GM12864 (cell line): ENCODE measurements at regions not wholly inside any gene's neighbourhood (a gene's known extent, or its start where the extent isn't known, plus 50 kb on each side); places are given as distances from the start of the nearest gene placed in this dataset.
"Not testable (repeated sequence)": the region's sequence is repeated elsewhere in the genome, so short reads cannot be mapped to it uniquely, and the experiment has no call there.

ENCODE experiments used
- DNase-seq: peaks from one replicate; pipeline ENCODE4 v3.0.0-alpha.2; 2011; ENCODE audit warnings: low read depth
- H3K4me3 ChIP-seq: 2 replicates; pipeline ENCODE4 v1.5.1; 2011; ENCODE audit warnings: mild to moderate bottlenecking, low read depth, low read length, control low read depth
- CTCF ChIP-seq: IDR thresholded peaks from 2 replicates; pipeline ENCODE4 v1.5.1; 2011; ENCODE audit warnings: low read depth, mild to moderate bottlenecking, moderate library complexity, low read length, control low read depth, inconsistent platforms; ENCODE audit errors: missing control alignments

DNA sequence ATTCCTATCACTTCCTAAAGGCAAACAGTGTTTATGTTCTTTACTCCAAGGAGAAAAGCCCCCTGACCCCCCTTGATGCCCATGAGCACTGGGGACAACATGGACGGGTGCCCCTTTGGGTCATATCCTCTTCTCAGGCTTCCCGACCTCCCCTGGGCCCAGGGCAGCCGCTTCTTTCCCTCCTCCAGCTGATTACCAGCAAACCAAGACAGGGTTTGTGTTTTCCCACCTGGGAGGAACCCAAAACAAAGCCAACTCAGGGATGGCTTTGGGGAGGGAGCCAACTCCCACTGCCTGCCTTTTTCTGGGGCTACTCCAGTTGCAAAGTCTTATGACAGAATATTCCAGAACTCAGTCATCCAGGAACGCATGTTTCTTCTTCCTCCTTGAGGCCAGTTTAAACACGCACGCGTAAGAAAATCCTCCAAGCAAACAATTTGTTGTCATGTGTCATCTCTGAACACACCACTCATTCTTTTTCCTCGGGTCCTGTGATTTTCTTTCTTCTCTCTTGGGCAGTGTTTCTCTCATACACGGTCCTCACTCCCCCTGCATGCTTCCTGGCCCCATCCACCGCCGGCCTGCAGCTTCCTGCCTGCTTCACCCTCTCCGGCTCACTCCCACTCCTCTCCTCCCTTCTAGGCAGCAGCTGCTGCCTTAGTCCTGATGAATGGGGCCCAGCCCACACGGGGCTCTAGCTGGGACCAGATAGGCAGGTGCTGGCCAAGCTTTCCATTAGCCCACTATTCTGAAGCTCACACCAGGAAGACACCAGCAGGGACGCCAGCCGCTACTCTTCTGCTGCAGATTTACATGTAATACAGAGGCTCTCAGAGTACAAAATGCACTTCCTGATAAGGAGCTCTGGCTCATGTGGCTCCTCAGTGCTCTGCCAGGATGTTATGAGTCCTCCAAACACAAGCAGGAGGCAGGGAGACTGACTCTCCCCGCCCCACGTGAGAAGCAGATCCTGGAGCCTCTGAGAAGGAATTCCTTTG, 116.7 kb upstream of the VOPP1 start:
- H3K4me3 ChIP-seq, DNase-seq: not testable (repeated sequence)

DNA sequence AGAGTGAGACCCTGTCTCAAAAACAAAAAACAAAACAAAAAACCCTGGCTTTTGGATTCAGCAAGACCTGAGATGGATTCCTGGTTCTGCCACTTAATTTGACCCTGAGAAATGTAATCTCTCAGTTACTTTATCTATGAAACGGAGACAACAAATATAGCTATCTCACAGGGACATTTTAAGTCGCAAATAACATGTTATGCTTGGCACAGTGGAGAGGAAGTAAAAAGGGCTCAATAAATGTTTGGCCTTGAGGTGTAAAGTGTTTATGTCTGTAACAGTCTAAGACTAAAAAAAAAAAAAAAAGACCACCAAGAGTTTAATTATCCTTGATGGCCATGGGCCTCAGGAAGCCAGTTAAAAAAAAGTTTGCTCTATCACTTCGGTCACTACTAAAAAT, 116.0 kb upstream of the VOPP1 start:
- not testable (repeated sequence) for H3K4me3 ChIP-seq, DNase-seq

DNA sequence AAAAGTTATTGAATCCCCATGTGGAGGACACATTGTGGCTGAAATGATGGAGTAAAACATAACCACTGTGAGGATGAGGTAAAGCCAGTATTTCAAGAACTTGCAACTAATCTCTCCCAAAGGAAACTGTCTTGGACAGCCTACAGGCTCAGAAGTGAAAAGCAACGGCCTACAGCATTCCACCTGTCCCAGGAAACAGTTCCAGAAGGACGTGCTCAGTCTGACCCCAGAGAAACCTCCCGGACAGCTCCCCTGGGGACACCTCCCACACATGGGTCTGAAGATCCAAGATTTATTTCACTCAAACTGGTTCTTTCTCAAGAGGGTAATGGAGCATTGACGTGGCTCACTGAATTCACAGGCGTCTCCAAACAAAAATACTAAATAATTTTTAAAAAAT, 115.0 kb upstream of the VOPP1 start:
- DNase-seq, H3K4me3 ChIP-seq: not testable (repeated sequence)

GRCh38 chr7:55686771-55687170, 114.5 kb upstream of the VOPP1 start:
- DNase-seq, H3K4me3 ChIP-seq: not testable (repeated sequence)

- not testable (repeated sequence) for DNase-seq, H3K4me3 ChIP-seq
These were observed 111.2 kb upstream of the VOPP1 start for GRCh38 chr7:55683501-55683900.

- DNase-seq, result not testable (repeated sequence)
These were observed 103.3 kb upstream of the VOPP1 start for GRCh38 chr7:55675589-55675988.

GRCh38 chr7:55673525-55673924, 101.2 kb upstream of the VOPP1 start:
- DNase-seq, result not testable (repeated sequence)

More at GRCh38 chr7:55675589-55675988, 103.3 kb upstream of the VOPP1 start:
- H3K4me3 ChIP-seq, result not testable (repeated sequence)

DNA sequence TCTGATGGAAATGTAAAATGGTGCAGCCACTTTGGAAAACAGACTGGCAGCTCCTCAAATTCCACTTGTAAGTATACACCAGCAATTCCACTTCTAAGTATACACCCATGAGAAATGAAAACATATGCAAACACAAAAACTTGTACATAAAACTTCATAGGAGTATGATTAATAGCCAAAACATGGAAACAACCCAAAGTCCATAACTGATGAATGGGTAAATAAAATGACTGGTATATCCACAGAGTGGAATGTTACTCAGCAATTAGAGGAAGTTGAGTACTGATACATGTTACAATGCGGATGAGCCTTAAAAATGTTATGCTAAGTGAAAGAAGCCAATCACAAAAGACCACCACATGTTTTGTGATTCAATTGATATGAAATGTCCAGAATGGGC, 99.8 kb upstream of the VOPP1 start:
- DNase-seq, result not testable (repeated sequence)

More at GRCh38 chr7:55673525-55673924, 101.2 kb upstream of the VOPP1 start:
- not testable (repeated sequence) for H3K4me3 ChIP-seq

DNA sequence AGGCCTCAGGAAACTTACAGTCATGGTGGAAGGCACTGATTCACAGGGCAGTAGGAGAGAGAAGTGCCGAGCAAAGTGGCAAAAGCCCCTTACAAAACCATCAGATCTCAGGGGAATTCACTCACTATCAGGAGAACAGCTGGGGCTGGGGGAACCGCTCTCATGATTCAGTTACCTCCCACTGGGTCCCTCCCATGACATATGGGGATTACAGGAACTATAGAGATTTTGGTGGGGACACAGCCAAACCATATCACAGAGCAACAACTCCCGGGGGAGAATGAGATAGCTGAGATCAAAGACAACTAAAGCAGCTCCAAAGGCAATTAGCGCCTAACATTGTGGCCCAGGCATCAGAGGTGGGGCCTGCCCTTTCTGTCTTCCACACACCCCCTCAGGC, 85.4 kb upstream of the VOPP1 start:
- no peak for DNase-seq
- no peak for TF ChIP-seq CTCF
- H3K4me3 ChIP-seq, result no peak overlapping the region

More for the DNA sequence above, 99.8 kb upstream of the VOPP1 start:
- not testable (repeated sequence) for H3K4me3 ChIP-seq

DNA sequence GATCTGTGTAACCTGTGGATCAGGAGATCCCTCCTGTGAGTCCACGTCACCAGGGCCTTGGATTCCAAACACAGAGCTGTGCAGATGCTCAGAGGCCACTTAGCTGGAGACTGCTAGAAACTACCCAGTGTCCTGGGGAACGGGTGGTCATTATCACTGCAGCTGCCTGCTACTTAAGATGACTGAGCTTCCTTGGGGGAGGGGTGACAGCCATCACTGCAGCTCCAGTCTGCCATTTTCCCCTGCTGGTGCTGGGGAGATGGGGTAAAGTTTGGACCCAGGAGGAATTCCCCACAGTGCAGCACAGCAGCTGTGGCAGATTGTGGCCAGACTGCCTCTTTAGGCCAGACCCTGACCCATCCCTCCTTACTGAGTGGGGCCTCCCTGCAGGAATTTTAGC, 78.8 kb upstream of the VOPP1 start:
- no peak for TF ChIP-seq CTCF
- DNase-seq, result no peak
- no peak overlapping the region for H3K4me3 ChIP-seq

DNA sequence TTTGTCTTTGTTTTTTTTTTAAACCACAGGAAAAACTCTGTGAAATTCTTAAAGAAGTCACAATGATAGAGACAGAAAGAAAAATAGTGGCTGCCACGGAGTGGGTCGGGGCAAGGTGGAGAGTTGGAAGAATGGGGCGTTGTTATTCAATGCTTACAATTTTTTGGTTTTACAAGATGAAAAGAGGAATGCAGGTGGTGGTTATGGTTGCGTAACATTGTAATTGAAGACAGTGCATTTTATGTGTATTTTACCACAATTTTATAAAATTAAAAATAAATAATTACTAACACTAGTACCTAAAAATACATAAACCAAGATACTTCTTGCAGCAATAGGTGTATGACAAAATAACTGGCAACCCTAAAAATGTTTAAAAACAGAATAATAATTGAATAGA, 76.9 kb upstream of the VOPP1 start:
- no peak for DNase-seq
- no peak for TF ChIP-seq CTCF
- no peak overlapping the region for H3K4me3 ChIP-seq
